GM12864 (cell line): ENCODE measurements at regions not wholly inside any gene's neighbourhood (a gene's known extent, or its start where the extent isn't known, plus 50 kb on each side); places are given as distances from the start of the nearest gene placed in this dataset.

Experiments used
- DNase-seq: peaks from one replicate; pipeline ENCODE4 v3.0.0-alpha.2; 2011; ENCODE audit warnings: low read depth
- H3K4me3 ChIP-seq: 2 replicates; pipeline ENCODE4 v1.5.1; 2011; ENCODE audit warnings: mild to moderate bottlenecking, low read depth, low read length, control low read depth
- TF ChIP-seq, protein P1 (sequence below): IDR thresholded peaks from 2 replicates; pipeline ENCODE4 v1.5.1; 2011; ENCODE audit warnings: low read depth, mild to moderate bottlenecking, moderate library complexity, low read length, control low read depth, inconsistent platforms; ENCODE audit errors: missing control alignments

DNA sequence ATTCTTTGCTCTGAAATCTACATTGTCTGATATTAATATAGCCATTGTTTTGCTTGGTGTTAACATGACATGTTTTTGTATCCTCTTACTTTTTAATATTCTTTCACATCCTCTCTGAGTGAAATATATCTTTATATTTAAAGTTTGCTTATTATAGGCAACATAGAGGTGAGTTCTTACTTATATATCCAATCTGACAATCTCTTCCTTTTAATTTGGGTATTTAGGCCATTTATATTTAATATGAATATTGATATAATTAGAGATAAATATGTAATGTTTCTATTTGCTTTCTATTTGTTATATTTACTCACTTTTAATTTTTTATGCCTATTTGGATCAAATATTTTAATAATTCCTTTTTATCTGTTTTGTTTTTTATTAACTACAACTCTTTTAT is 554.1 kb upstream of the SALL1 start:
- H3K4me3 ChIP-seq: no peak overlapping the region
- TF ChIP-seq, protein P1, sequence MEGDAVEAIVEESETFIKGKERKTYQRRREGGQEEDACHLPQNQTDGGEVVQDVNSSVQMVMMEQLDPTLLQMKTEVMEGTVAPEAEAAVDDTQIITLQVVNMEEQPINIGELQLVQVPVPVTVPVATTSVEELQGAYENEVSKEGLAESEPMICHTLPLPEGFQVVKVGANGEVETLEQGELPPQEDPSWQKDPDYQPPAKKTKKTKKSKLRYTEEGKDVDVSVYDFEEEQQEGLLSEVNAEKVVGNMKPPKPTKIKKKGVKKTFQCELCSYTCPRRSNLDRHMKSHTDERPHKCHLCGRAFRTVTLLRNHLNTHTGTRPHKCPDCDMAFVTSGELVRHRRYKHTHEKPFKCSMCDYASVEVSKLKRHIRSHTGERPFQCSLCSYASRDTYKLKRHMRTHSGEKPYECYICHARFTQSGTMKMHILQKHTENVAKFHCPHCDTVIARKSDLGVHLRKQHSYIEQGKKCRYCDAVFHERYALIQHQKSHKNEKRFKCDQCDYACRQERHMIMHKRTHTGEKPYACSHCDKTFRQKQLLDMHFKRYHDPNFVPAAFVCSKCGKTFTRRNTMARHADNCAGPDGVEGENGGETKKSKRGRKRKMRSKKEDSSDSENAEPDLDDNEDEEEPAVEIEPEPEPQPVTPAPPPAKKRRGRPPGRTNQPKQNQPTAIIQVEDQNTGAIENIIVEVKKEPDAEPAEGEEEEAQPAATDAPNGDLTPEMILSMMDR: no peak

DNA sequence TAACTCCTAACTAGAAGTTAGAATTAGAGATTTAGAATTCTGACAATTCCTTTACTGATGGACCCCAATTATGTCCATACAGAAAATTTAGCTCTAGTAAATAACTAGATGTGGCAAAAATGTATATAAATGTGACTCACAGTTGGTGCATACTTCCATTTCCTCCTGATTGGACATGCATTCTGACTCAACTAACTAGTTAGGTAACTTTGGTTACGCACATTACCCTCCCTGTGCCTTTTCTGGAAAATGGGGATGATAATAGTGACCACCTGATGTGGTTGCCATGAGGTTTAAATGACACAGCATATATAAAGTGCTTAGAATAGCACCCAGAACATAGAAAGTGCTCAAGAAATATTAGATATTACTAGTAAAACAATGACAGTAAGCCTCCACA is 550.0 kb upstream of the SALL1 start:
- TF ChIP-seq, protein P1: no peak
- no peak overlapping the region for H3K4me3 ChIP-seq
- DNase-seq: no peak

More for the DNA sequence above, 554.1 kb upstream of the SALL1 start:
- no peak for DNase-seq

DNA sequence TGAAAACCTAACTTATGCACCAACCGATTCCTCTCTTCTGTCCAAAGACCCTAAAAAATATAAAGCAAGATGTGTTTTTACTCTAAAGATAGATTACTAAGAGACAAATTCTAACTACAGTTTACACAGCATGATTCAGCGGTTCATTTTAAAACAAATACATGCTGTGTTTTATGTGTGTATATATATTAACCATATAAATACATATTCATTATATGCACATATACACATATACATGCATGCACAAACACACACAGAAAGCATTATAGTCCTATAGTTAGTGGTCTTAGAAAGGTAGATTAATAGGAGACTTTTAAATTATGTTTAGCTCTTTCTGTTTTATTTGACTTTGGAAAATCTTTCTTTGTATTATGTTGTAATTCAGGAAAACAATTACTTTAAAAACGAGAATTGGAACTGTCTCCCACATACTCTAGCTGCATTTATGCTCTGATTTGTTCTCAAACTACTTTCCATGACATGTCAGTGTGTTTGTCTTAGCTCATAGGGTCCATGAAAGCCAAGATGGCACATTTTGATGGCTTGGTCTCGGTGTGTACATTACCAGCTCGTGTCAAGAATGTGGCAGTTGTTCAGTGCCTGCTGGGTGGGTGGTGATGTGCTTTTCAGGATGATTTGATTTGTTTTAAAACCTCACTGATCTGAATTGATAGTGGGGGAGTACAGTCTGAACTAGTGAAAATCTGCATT is 548.8 kb upstream of the SALL1 start:
- DNase-seq: no peak
- no peak overlapping the region for H3K4me3 ChIP-seq
- TF ChIP-seq, protein P1: no peak

DNA sequence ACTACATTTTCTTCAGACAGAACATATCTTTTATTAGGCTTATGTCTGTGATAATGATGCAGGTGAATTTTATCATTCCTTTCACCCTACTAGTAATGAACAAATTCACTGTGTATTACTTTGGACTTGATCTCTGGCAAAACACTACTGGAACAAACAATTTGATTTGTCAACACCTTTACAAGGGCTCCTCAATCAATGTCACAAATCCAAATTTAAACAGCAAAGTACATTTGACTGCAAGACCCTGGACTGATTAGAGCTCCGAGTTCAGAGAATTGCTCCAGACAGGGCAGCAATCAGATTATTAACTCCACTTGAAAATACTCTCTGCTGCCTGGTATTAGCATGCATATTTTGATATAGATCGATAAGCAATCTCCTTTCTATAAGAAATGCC is 547.6 kb upstream of the SALL1 start:
- DNase-seq: no peak
- no peak overlapping the region for H3K4me3 ChIP-seq
- TF ChIP-seq, protein P1: no peak

DNA sequence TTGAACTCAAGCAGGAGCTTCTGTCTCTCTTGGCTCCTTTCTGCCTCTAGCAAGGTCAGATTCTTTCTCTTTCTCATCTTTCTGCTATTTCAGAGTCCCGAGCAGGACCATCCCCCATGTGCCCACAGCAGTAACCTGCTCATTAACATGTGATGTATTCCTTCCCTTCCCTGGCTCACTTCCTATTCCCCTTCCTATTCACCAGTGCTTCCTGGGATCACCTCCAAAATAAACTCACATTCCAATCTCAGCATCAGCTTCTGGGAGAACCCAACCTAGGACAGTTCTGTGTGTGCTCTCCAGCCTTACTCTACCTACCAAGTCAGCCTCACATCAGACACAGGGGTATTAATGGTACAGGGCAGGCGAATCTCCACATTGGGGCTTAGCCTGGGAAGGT is 546.4 kb upstream of the SALL1 start:
- TF ChIP-seq, protein P1: no peak
- no peak for DNase-seq
- no peak overlapping the region for H3K4me3 ChIP-seq

DNA sequence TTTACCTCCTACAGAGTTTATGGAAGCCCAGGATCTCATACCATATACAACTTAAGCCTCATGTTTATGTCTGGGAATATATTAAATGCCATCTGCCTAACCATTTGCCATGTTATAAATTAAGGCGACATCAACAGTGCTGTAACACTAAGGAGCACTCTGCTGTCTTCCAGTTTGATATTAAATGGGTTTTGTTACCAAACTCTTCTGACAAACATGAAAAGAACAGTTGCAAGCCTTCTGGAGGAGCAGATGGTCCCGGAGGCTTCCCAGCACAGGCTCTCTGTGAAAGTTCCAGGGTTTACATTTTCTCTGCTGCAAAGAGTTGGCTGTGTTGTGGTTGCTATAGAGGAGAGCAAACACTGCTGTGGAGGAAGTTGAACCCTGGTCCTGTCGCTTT is 545.3 kb upstream of the SALL1 start:
- no peak overlapping the region for H3K4me3 ChIP-seq
- TF ChIP-seq, protein P1: no peak
- DNase-seq: no peak

DNA sequence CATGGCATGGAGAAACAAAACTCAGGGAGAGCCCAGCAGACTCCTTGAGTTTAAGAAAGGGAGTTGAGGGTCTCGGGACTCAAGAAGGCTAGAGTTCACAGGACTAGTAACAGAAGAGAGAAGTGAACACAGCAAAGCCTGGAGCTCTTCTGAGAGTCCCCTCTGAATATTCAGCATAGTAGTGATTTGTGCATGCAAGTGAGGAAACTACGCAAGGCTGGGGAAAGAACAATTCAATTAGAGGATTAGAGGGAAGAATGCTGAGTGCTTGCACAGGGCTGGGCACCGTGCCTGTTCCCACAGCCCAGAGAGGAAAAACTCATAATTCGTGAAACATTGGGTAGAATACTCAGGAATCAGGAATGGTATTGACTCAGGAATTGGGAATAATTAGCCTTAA is 540.0 kb upstream of the SALL1 start:
- DNase-seq: no peak
- TF ChIP-seq, protein P1: no peak
- H3K4me3 ChIP-seq: no peak overlapping the region
